Stomach (tissue), 4 donors: ENCODE measurements at regions not wholly inside any gene's neighbourhood (a gene's known extent, or its start where the extent isn't known, plus 50 kb on each side); places are given as distances from the start of the nearest gene placed in this dataset.

Source experiments
- CTCF ChIP-seq, 7 experiments: fragments of 450-650 bp in 4 of 7; fragments of 200-600 bp in 3 of 7; sonication (generic) in 3 of 7; IDR thresholded peaks; one replicate each; pipeline ENCODE4 v1.5.1; 2016 to 2019; ENCODE audit warnings: antibody characterized with exemption in 7 of 7, control low read depth in 2 of 7, mild to moderate bottlenecking in 1 of 7
- POLR2A ChIP-seq, 4 donors: fragments of 450-650 bp; IDR thresholded peaks; one replicate each; pipeline ENCODE4 v1.6.1; 2016; ENCODE audit warnings: antibody characterized with exemption in 4 of 4, control low read depth in 2 of 4, mild to moderate bottlenecking in 1 of 4, moderate library complexity in 1 of 4
- POLR2AphosphoS5 ChIP-seq, 3 donors: sonication (generic); formaldehyde crosslinking; IDR thresholded peaks; one replicate each; pipeline ENCODE4 v1.6.1; 2016; ENCODE audit warnings: antibody characterized with exemption in 3 of 3

DNA sequence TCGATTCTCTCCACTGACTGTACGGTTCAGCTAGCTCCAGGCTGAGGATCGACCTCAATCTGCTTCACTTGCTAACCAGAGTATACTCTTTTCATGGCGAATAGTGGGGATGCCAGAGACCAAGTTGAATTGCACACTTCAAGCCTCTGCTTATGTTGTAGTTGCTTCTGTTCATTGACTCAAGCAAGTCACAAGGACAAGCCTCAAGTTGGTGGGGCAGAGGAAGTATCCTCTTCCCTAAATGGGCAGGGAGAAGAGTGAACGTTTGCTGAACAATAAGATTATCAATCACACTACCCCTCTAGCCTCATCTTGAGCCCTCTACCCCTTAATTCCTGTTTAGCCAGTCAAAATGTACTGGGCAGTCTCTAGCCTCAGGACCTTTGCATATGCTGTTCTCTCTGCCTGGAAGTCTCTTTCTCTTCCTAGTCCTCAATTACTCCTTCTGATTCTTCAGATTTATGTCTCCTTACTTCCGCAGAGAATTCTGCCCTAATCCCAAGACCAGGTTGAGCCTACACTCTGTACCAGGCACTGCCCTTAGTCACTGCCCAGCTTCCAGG, 390.4 kb upstream of the PROK2 start:
- no peak for TF ChIP-seq CTCF (IDR thresholded peaks at IDR 0.05)
- TF ChIP-seq POLR2AphosphoS5 (IDR thresholded peaks at IDR 0.05), result no peak
- TF ChIP-seq POLR2A (IDR thresholded peaks at IDR 0.05), result no peak
